DOHH2 (cell line): ENCODE measurements at regions not wholly inside any gene's neighbourhood (a gene's known extent, or its start where the extent isn't known, plus 50 kb on each side); places are given as distances from the start of the nearest gene placed in this dataset.

Experiments
- EZH2phosphoT487 ChIP-seq: fragments of 200-600 bp; sonication (generic); IDR thresholded peaks from 2 replicates; pipeline ENCODE4 v1.6.1; 2017; ENCODE audit warnings: borderline replicate concordance, mild to moderate bottlenecking, antibody characterized with exemption, low read length, moderate library complexity, mixed read lengths
- TF ChIP-seq, protein P1 (sequence below): fragments of 200-600 bp; sonication (generic); IDR thresholded peaks from one replicate; pipeline ENCODE4 v1.5.1; 2014; ENCODE audit warnings: antibody characterized with exemption, mild to moderate bottlenecking, low read depth, low read length; ENCODE audit not compliant: poor library complexity, severe bottlenecking

DNA sequence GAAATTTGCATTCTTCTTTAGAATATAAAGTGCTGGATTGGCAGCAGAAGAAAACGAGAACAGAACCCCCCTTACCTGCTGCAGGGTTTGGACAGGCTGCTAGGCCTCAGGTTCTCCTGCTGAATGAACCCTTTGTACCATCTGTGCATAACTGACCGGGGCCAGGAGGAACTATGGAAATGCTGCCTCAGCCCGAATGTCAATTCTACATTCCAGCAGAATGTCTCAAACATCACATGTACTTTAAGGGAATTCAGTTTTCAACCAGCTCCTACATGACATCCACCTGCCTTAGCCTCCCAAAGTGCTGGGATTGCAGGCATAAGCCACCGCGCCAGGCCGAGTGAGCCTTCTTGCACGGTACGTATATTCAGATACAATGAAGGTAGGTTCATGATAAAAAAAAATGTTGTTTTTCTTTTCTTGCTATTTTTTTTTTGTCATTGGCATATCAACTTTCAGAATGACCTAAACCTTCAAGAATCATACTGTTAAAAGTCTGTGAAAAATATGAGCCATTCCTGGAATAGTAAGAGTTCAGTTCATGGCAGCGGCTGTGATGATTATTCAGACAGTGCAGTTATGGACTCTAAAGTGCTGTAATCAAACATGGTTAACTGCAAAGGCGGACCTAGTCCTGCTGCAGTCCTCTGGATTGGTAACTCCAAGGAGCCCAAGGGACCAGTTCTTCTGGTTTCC, 84.4 kb upstream of the TNS3 start:
- TF ChIP-seq, protein P1, sequence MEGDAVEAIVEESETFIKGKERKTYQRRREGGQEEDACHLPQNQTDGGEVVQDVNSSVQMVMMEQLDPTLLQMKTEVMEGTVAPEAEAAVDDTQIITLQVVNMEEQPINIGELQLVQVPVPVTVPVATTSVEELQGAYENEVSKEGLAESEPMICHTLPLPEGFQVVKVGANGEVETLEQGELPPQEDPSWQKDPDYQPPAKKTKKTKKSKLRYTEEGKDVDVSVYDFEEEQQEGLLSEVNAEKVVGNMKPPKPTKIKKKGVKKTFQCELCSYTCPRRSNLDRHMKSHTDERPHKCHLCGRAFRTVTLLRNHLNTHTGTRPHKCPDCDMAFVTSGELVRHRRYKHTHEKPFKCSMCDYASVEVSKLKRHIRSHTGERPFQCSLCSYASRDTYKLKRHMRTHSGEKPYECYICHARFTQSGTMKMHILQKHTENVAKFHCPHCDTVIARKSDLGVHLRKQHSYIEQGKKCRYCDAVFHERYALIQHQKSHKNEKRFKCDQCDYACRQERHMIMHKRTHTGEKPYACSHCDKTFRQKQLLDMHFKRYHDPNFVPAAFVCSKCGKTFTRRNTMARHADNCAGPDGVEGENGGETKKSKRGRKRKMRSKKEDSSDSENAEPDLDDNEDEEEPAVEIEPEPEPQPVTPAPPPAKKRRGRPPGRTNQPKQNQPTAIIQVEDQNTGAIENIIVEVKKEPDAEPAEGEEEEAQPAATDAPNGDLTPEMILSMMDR, result no peak
- no peak for TF ChIP-seq EZH2phosphoT487
